ENCODE measurements at regions not wholly inside any gene's neighbourhood (a gene's known extent, or its start where the extent isn't known, plus 50 kb on each side); places are given as distances from the start of the nearest gene placed in this dataset.
"Not testable (repeated sequence)": the region's sequence is repeated elsewhere in the genome, so short reads cannot be mapped to it uniquely, and the experiment has no call there.

GRCh38 chr12:25803029-25803664 lies 155.3 kb upstream of the RASSF8 start:
- TF ChIP-seq CTCF (IDR thresholded peaks at IDR 0.05; ENCODE audit: low read depth, low read length); POLR2A (IDR thresholded peaks at IDR 0.05; ENCODE audit: extremely low read depth, insufficient read length); MAX (IDR thresholded peaks at IDR 0.05; ENCODE audit: low read depth, low read length): not testable (repeated sequence)
